GM21447 (cell line): ENCODE measurements at regions not wholly inside any gene's neighbourhood (a gene's known extent, or its start where the extent isn't known, plus 50 kb on each side); places are given as distances from the start of the nearest gene placed in this dataset.

ENCODE experiments used
- ATAC-seq: cut with Tn5 transposase; IDR thresholded peaks from one replicate; pipeline ENCODE4 v1.9.1; 2021; ENCODE audit not compliant: unreplicated experiment

DNA sequence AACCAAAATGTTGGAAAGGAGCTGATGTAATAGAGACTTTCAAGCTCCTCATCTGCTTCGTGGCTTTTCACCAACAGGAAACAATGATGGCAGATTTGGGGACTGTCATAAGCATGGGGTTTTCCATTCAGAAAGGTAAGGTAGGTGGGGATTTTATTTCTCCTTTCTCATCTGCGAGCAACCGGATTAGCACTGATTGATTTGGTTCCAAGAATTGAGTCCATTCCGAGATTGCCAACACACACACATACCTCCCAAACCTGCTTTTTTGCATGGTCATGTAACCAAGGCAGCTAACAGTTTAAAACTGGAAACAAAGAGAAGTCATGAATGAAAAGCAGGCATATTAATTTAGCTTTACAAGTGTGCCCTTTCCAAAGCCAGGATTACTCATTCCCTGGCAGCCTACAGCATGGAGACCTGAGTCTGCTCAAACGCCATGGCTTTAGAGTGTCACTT, 63.0 kb upstream of the LNX1 start:
- no peak for ATAC-seq

DNA sequence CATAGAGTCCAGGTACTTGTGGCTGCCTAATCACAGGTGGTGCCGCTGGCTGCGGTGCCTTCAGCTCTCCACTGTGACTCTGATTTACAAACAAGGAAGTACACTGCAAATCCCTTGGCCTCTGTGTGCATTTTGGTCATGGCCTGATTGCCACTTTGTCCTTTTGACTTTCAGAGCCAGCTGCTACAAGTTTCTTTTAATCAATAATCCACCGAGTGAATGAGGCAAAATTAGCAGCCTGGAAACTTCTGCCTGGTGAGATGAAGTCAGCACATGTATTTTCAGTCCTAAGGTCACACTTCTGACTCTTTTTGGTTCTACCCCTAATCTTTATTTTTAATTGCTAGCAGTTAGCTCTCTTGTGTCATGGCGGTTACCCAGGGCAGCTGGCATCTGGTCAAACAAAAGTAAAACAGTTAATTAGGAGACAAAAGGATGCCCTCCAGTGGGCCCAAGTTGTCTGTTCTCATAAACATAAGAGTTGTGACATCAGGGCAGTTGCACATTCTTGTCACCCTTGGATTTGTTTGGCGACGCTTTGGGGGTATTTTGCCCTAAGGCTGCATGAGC, 62.3 kb upstream of the LNX1 start:
- ATAC-seq = peak; percentile 72

DNA sequence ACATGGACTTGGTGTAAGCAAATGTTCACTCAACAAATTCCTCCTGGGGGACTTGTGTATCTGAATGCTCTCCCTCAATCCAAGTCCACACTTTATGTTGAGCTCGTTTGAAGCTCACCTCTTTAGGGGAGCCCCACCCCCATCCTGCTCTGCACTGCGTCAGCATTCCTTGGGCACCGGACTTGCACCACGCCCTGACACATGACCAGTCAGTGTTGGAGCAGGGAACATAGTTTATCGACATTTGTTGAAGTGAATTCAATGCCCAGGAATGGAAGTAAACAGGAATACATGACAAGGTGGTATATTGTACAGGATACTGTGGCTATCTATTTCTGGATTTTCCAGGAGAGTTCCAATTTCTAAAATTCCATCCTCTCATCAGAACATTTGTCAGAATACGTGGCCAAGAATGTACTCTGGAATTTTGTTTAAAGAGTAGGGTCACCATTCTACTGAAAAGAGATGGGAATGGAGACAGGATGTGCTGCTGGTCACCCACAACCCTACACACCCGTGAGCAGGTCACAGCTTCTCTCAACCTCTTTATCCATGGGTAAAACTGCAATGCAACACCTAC, 60.0 kb upstream of the LNX1 start:
- ATAC-seq = no peak

DNA sequence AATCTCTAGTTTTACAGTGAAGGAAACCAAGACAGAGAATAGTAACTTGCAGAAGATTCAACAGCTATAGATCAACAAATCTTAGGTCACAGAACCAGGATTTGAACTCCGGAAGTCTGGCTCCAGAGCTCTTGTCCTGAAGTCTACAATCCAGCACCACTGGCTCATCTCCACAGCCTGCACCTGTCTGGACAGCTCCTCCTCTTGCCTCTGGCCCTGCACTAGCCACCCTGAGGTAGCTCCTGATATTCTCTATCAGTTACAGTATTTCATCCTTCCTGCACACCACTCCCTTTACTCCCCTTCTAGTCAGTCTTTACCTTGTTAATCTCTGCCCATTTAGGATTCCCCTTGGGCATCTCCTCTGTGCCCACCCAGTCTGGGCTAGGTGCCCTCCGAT, 58.1 kb upstream of the LNX1 start:
- no peak for ATAC-seq

DNA sequence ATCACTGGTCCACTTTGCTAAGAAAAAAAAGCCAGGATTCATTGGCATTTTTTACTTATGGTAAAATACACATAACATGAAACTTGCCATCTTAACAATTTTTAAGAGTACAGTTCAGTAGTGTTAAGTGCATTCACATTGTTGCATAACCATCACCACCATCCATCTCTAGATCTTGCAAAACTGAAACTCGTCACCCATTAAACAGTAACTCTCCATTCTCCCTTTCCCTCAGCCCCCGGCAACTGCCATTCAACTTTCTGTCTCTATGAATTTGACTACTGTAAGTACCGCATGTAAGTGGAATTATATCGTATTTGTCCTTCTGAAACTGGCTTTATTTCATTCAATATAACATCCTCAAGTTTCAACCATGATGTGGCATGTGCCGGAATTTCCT, 56.3 kb upstream of the LNX1 start:
- peak; percentile 51 for ATAC-seq

DNA sequence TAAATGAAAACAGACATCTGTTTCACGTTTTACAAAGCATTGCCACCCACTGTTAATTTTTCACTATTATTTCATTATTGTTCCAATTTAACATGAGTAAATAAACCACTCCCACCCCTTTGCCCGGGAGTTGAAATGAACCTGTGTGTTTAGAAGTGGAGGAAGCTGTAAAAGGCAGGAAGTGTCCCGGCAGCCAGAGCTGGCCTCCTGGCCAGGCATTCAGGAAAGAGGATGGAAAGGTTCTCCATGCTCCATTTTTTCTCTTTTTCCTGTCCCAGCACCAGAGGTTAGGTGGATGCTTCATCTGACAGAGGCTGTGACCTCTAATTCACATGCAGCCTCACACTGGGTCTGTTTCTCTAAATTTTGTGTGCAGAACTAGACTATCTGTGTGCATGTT, 55.5 kb upstream of the LNX1 start:
- ATAC-seq = no peak

DNA sequence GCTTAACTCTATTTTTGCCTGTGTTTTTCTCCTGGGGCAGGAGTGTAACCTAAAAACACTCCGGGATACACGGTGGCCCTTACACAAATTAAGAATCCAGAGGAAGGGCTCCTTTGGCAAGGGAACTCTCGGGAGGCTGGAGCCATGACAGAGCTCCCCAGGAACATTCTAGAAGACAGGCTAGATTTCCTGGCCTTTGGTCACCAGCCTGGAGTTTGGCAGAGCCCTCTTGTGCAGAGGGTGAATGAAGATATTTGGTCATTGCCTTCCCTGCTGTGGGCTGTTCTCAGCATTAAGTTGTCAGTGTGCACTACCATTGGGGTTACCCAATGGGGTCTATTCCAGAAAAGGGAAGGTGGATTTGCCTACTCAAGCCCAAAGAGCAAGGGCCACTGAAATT, 53.8 kb upstream of the LNX1 start:
- no peak for ATAC-seq

DNA sequence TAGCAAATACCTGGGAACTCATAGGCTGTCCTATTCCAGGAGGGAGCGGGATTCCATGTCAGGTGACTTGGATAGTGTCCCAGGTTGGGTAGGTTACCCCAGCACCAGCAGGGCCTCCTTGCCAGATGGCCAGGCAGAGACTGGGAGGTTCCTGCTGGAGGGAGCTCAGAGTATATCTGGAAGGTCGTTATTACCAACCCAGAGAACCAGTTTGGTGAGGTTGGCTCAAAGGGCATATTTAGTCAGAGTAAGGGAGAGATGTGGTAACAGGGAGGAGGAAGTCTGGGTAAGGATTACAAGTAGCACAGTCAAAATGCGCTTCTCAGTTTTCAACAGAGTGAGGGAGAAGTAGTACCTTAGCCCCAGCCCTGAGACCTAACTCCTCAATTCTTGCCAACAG, 53.3 kb upstream of the LNX1 start:
- ATAC-seq = no peak
